ENCODE measurements at regions not wholly inside any gene's neighbourhood (a gene's known extent, or its start where the extent isn't known, plus 50 kb on each side); places are given as distances from the start of the nearest gene placed in this dataset.

- TF ChIP-seq POLR2A (IDR thresholded peaks at IDR 0.05) (no peak), CTCF (IDR thresholded peaks at IDR 0.05) (no peak)
Observed at GRCh38 chr1:184825571-184825970, 70.9 kb upstream of the EDEM3 start.

All from uterus (tissue), 2 donors.